Suprapubic skin (tissue), 3 donors: ENCODE measurements at regions not wholly inside any gene's neighbourhood (a gene's known extent, or its start where the extent isn't known, plus 50 kb on each side); places are given as distances from the start of the nearest gene placed in this dataset.

Source experiments
- CTCF ChIP-seq, 2 donors: fragments of 200-600 bp in 1 of 2; fragments of 450-650 bp in 1 of 2; sonication (generic) in 1 of 2; IDR thresholded peaks; one replicate each; pipeline ENCODE4 v1.5.1; 2016 to 2019; ENCODE audit warnings: antibody characterized with exemption in 2 of 2, mild to moderate bottlenecking in 1 of 2, moderate library complexity in 1 of 2
- POLR2AphosphoS5 ChIP-seq, 3 donors: sonication (generic); formaldehyde crosslinking; IDR thresholded peaks; one replicate each; pipeline ENCODE4 v1.6.1; 2017; ENCODE audit warnings: antibody characterized with exemption in 3 of 3

GRCh38 chr20:51906679-51907078 is 104.4 kb upstream of the SALL4 start:
- TF ChIP-seq CTCF (IDR thresholded peaks at IDR 0.05): no peak
- TF ChIP-seq POLR2AphosphoS5 (IDR thresholded peaks at IDR 0.05): no peak
